ENCODE measurements at regions not wholly inside any gene's neighbourhood (a gene's known extent, or its start where the extent isn't known, plus 50 kb on each side); places are given as distances from the start of the nearest gene placed in this dataset.

- TF ChIP-seq, protein P1, sequence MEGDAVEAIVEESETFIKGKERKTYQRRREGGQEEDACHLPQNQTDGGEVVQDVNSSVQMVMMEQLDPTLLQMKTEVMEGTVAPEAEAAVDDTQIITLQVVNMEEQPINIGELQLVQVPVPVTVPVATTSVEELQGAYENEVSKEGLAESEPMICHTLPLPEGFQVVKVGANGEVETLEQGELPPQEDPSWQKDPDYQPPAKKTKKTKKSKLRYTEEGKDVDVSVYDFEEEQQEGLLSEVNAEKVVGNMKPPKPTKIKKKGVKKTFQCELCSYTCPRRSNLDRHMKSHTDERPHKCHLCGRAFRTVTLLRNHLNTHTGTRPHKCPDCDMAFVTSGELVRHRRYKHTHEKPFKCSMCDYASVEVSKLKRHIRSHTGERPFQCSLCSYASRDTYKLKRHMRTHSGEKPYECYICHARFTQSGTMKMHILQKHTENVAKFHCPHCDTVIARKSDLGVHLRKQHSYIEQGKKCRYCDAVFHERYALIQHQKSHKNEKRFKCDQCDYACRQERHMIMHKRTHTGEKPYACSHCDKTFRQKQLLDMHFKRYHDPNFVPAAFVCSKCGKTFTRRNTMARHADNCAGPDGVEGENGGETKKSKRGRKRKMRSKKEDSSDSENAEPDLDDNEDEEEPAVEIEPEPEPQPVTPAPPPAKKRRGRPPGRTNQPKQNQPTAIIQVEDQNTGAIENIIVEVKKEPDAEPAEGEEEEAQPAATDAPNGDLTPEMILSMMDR (conservative IDR thresholded peaks at IDR 0.05 in 1 of 2, IDR thresholded peaks at IDR 0.05 in 1 of 2; ENCODE audit: extremely low read depth in 1 of 2, insufficient read depth in 1 of 2, low read depth in 1 of 2, low read length in 2 of 2) = no peak
- no peak for TF ChIP-seq EZH2 (IDR thresholded peaks at IDR 0.05; ENCODE audit: borderline replicate concordance, low read length)
Observed at GRCh38 chr1:102595106-102595505, 513.2 kb downstream of the COL11A1 start.

Measured in mammary epithelial cell (primary cell).